KMS-11 (cell line): ENCODE measurements at regions not wholly inside any gene's neighbourhood (a gene's known extent, or its start where the extent isn't known, plus 50 kb on each side); places are given as distances from the start of the nearest gene placed in this dataset.

Experiments used
- H2AFZ ChIP-seq: fragments of 200-600 bp; sonication (generic); 2 replicates; pipeline ENCODE4 v1.6.1; 2016; ENCODE audit warnings: antibody characterized with exemption, mixed run types, low read depth
- H3K27ac ChIP-seq: fragments of 200-600 bp; sonication (generic); 2 replicates; pipeline ENCODE4 v1.6.1; 2016; ENCODE audit warnings: mild to moderate bottlenecking, mixed run types
- H3K27me3 ChIP-seq: fragments of 200-600 bp; sonication (generic); 2 replicates; pipeline ENCODE4 v1.6.1; 2017; ENCODE audit warnings: mild to moderate bottlenecking, low read depth, mixed run types, moderate library complexity; ENCODE audit not compliant: insufficient read depth
- H3K36me3 ChIP-seq: fragments of 200-600 bp; sonication (generic); 2 replicates; pipeline ENCODE4 v1.6.1; 2017; ENCODE audit warnings: mild to moderate bottlenecking, mixed run types; ENCODE audit not compliant: insufficient read depth
- H3K4me1 ChIP-seq: fragments of 200-600 bp; sonication (generic); 2 replicates; pipeline ENCODE4 v1.6.1; 2016; ENCODE audit warnings: mild to moderate bottlenecking, low read depth, mixed run types; ENCODE audit not compliant: poor library complexity, severe bottlenecking
- H3K4me2 ChIP-seq: fragments of 200-600 bp; sonication (generic); 2 replicates; pipeline ENCODE4 v1.7.0; 2016; ENCODE audit warnings: mild to moderate bottlenecking, mixed run types
- H3K4me3 ChIP-seq: fragments of 200-600 bp; sonication (generic); IDR thresholded peaks from 2 replicates; pipeline ENCODE4 v1.6.1; 2017; ENCODE audit warnings: low read depth, low read length, mixed read lengths; ENCODE audit not compliant: insufficient read depth
- H3K79me2 ChIP-seq: fragments of 200-600 bp; sonication (generic); 2 replicates; pipeline ENCODE4 v1.6.1; 2016; ENCODE audit warnings: low read depth, mixed run types; ENCODE audit not compliant: insufficient read depth
- H3K9ac ChIP-seq: fragments of 200-600 bp; sonication (generic); 2 replicates; pipeline ENCODE4 v1.6.1; 2016; ENCODE audit warnings: mild to moderate bottlenecking, mixed run types
- H4K20me1 ChIP-seq: fragments of 200-600 bp; sonication (generic); 2 replicates; pipeline ENCODE4 v1.6.1; 2016; ENCODE audit warnings: mild to moderate bottlenecking, mixed run types; ENCODE audit not compliant: insufficient read depth
- CTCF ChIP-seq: fragments of 200-600 bp; sonication (generic); conservative IDR thresholded peaks from 2 replicates; pipeline ENCODE4 v1.6.1; 2017; ENCODE audit warnings: low read depth, mild to moderate bottlenecking, antibody characterized with exemption, low read length, moderate library complexity, mixed read lengths

GRCh38 chr18:75530566-75531211 is 103.2 kb upstream of the SMIM21 start:
- no peak overlapping the region for H3K27ac ChIP-seq
- H3K79me2 ChIP-seq: no peaks in the 10 kb centered on the region
- no peaks in the 10 kb centered on the region for H3K36me3 ChIP-seq
- H3K9ac ChIP-seq: no peak overlapping the region
- H3K4me1 ChIP-seq: no peaks in the 10 kb centered on the region
- no peaks in the 10 kb centered on the region for H4K20me1 ChIP-seq
- H2AFZ ChIP-seq: no peak overlapping the region
- no peak overlapping the region for H3K4me3 ChIP-seq
- TF ChIP-seq CTCF: no peak
- no peaks in the 10 kb centered on the region for H3K27me3 ChIP-seq
- no peak overlapping the region for H3K4me2 ChIP-seq

- no peaks in the 10 kb centered on the region for H3K27me3 ChIP-seq
- no peak overlapping the region for H3K4me3 ChIP-seq
- no peak overlapping the region for H3K4me2 ChIP-seq
- H2AFZ ChIP-seq: no peak overlapping the region
- no peak overlapping the region for H3K27ac ChIP-seq
- no peak for TF ChIP-seq CTCF
- no peaks in the 10 kb centered on the region for H3K36me3 ChIP-seq
- H3K4me1 ChIP-seq: no peaks in the 10 kb centered on the region
- H4K20me1 ChIP-seq: no peaks in the 10 kb centered on the region
- H3K9ac ChIP-seq: no peak overlapping the region
- no peaks in the 10 kb centered on the region for H3K79me2 ChIP-seq
Measured at GRCh38 chr18:75530118-75530517, 102.6 kb upstream of the SMIM21 start.

GRCh38 chr18:75529394-75529793 is 101.9 kb upstream of the SMIM21 start:
- H3K27me3 ChIP-seq: no peaks in the 10 kb centered on the region
- H3K9ac ChIP-seq: no peak overlapping the region
- no peak overlapping the region for H3K4me2 ChIP-seq
- no peak overlapping the region for H3K4me3 ChIP-seq
- H3K36me3 ChIP-seq: no peaks in the 10 kb centered on the region
- H4K20me1 ChIP-seq: no peaks in the 10 kb centered on the region
- no peak overlapping the region for H2AFZ ChIP-seq
- TF ChIP-seq CTCF: no peak
- no peaks in the 10 kb centered on the region for H3K4me1 ChIP-seq
- H3K27ac ChIP-seq: no peak overlapping the region
- no peaks in the 10 kb centered on the region for H3K79me2 ChIP-seq

GRCh38 chr18:75527848-75528685 is 100.6 kb upstream of the SMIM21 start:
- Histone ChIP-seq H4K20me1 (no peaks in the 10 kb centered on the region), H3K4me1 (no peaks in the 10 kb centered on the region), H3K36me3 (no peaks in the 10 kb centered on the region), H3K79me2 (no peaks in the 10 kb centered on the region), H3K27me3 (no peaks in the 10 kb centered on the region), H3K27ac (no peak overlapping the region), H3K9ac (no peak overlapping the region), H3K4me2 (no peak overlapping the region), H2AFZ (no peak overlapping the region), H3K4me3 (no peak overlapping the region)
- TF ChIP-seq CTCF: no peak
